Astrocyte (in vitro differentiated cells and primary cell): ENCODE measurements at regions not wholly inside any gene's neighbourhood (a gene's known extent, or its start where the extent isn't known, plus 50 kb on each side); places are given as distances from the start of the nearest gene placed in this dataset.

ENCODE experiments used
- DNase-seq: peaks from one replicate; pipeline ENCODE4 v3.0.0-alpha.2; 2010; ENCODE audit warnings: low read depth
- FAIRE-seq: peaks from 2 replicates; lab custom pipeline; 2011; peaks lifted over from hg19 to GRCh38; lab: Jason Lieb, UNC
- H2AFZ ChIP-seq: 2 replicates; pipeline ENCODE4 v1.6.0; 2012; ENCODE audit warnings: low read depth, low read length, inconsistent platforms
- H3K27ac ChIP-seq: 2 replicates; pipeline ENCODE4 v1.5.1; 2011; ENCODE audit warnings: low read depth, low read length, inconsistent platforms
- H3K27me3 ChIP-seq: 2 replicates; pipeline ENCODE4 v1.6.0; 2011; ENCODE audit warnings: low read length, inconsistent platforms; ENCODE audit not compliant: insufficient read depth
- H3K36me3 ChIP-seq: 2 replicates; pipeline ENCODE4 v1.5.1; 2011; ENCODE audit warnings: low read length, inconsistent platforms; ENCODE audit not compliant: insufficient read depth
- H3K4me1 ChIP-seq: 2 replicates; pipeline ENCODE4 v1.5.1; 2011; ENCODE audit warnings: low read length, inconsistent platforms; ENCODE audit not compliant: insufficient read depth
- H3K4me2 ChIP-seq: 2 replicates; pipeline ENCODE4 v1.6.0; 2012; ENCODE audit warnings: low read length, inconsistent platforms
- H3K4me3 ChIP-seq: 2 replicates; pipeline ENCODE4 v1.5.1; 2011; ENCODE audit warnings: low read depth, mild to moderate bottlenecking, low read length, inconsistent platforms; ENCODE audit not compliant: insufficient read depth
- H3K79me2 ChIP-seq: 2 replicates; pipeline ENCODE4 v1.6.0; 2012; ENCODE audit warnings: mild to moderate bottlenecking, low read length, inconsistent platforms; ENCODE audit not compliant: insufficient read depth
- H3K9ac ChIP-seq: 2 replicates; pipeline ENCODE4 v1.6.0; 2012; ENCODE audit warnings: mild to moderate bottlenecking, low read length, inconsistent platforms
- H3K9me3 ChIP-seq: 2 replicates; pipeline ENCODE4 v1.5.1; 2012; ENCODE audit warnings: low read depth, mild to moderate bottlenecking, low read length, inconsistent platforms; ENCODE audit not compliant: insufficient read depth
- H4K20me1 ChIP-seq: 2 replicates; pipeline ENCODE4 v1.6.0; 2012; ENCODE audit warnings: low read length, inconsistent platforms; ENCODE audit not compliant: insufficient read depth
- H3K27ac Mint-ChIP-seq: one replicate; pipeline ENCODE4 v1.8.0; 2021; ENCODE audit warnings: mild to moderate bottlenecking, mixed read lengths; ENCODE audit not compliant: unreplicated experiment
- H3K27me3 Mint-ChIP-seq: one replicate; pipeline ENCODE4 v1.8.0; 2021; ENCODE audit warnings: low read depth, mixed read lengths; ENCODE audit not compliant: unreplicated experiment
- H3K36me3 Mint-ChIP-seq: one replicate; pipeline ENCODE4 v1.8.0; 2021; ENCODE audit warnings: low read depth, mixed read lengths; ENCODE audit not compliant: unreplicated experiment
- H3K4me1 Mint-ChIP-seq: one replicate; pipeline ENCODE4 v1.8.0; 2021; ENCODE audit warnings: low read depth, mixed read lengths; ENCODE audit not compliant: unreplicated experiment
- H3K4me3 Mint-ChIP-seq: one replicate; pipeline ENCODE4 v1.8.0; 2021; ENCODE audit warnings: mild to moderate bottlenecking, moderate library complexity, mixed read lengths; ENCODE audit not compliant: unreplicated experiment
- H3K9me3 Mint-ChIP-seq: one replicate; pipeline ENCODE4 v1.8.0; 2021; ENCODE audit warnings: mild to moderate bottlenecking, mixed read lengths; ENCODE audit not compliant: unreplicated experiment
- EZH2 ChIP-seq: IDR thresholded peaks from 2 replicates; pipeline ENCODE4 v1.6.1; 2012; ENCODE audit warnings: mild to moderate bottlenecking, low read length, inconsistent platforms; ENCODE audit not compliant: insufficient read depth
- TF ChIP-seq, protein P1 (sequence below): IDR thresholded peaks from 2 replicates; pipeline ENCODE4 v1.5.1; 2011; ENCODE audit warnings: low read depth, mild to moderate bottlenecking, inconsistent platforms, low read length, moderate library complexity; ENCODE audit not compliant: insufficient read depth

DNA sequence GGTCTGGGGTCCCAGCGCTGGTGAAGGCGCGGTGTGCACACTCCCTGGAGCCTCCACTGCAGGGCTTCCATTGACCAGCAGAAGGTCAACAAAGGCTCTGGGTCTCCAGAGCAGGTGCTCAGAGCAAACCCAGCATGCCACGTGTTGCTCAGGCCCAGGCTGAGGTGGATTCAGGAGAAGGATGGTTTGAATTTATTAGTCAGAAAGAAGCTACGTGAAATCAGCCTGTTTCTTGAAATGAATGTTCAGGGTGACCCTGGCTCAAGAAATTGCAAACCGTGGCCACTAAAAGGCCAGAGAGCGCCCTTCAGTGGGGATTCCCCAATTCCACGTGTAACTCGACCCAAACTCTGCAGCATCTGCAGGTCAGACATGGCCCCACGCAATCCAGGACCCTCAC, 82.7 kb upstream of the PFKP start:
- H3K4me3 Mint-ChIP-seq: no peak overlapping the region
- Histone ChIP-seq H3K36me3 (no peaks in the 10 kb centered on the region), H3K9ac (no peak overlapping the region), H3K79me2 (no peaks in the 10 kb centered on the region), H3K4me2 (no peak overlapping the region), H3K4me3 (no peak overlapping the region), H3K27ac (no peak overlapping the region), H3K9me3 (no peaks in the 10 kb centered on the region), H2AFZ (no peak overlapping the region), H4K20me1 (no peaks in the 10 kb centered on the region), H3K27me3 (no peaks in the 10 kb centered on the region), H3K4me1 (peaks cover 29% of the 10 kb centered on the region)
- H3K36me3 Mint-ChIP-seq: no peaks in the 10 kb centered on the region
- no peak for DNase-seq
- H3K27ac Mint-ChIP-seq: peak overlapping the region; percentile 72
- H3K4me1 Mint-ChIP-seq: peaks cover 28% of the 10 kb centered on the region
- H3K9me3 Mint-ChIP-seq: peaks cover 4% of the 10 kb centered on the region
- no peak for FAIRE-seq
- peaks cover 5% of the 10 kb centered on the region for H3K27me3 Mint-ChIP-seq
- TF ChIP-seq EZH2: no peak
- TF ChIP-seq, protein P1, sequence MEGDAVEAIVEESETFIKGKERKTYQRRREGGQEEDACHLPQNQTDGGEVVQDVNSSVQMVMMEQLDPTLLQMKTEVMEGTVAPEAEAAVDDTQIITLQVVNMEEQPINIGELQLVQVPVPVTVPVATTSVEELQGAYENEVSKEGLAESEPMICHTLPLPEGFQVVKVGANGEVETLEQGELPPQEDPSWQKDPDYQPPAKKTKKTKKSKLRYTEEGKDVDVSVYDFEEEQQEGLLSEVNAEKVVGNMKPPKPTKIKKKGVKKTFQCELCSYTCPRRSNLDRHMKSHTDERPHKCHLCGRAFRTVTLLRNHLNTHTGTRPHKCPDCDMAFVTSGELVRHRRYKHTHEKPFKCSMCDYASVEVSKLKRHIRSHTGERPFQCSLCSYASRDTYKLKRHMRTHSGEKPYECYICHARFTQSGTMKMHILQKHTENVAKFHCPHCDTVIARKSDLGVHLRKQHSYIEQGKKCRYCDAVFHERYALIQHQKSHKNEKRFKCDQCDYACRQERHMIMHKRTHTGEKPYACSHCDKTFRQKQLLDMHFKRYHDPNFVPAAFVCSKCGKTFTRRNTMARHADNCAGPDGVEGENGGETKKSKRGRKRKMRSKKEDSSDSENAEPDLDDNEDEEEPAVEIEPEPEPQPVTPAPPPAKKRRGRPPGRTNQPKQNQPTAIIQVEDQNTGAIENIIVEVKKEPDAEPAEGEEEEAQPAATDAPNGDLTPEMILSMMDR: no peak

DNA sequence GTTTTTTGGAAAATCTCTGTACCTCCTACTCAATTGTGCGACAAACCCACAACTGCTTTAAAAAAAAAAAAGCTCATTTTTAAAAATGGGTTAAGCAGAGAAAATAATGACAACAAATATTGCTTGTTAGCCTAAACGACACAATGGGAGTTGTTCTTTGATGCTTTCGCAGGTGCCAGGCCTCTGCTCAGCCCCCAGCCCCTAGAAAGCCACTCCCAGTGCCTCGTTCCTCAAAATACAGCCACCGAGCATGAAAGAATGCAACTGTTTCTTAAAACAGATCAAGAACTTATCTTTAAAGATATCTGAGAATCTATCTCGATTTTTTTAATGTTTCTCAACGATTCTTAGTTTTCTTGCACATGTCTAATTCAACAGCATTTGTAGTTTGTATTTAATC, 85.2 kb upstream of the PFKP start:
- Histone ChIP-seq H2AFZ (no peak overlapping the region), H3K36me3 (no peaks in the 10 kb centered on the region), H3K4me3 (peak overlapping the region; percentile 52), H3K9me3 (no peaks in the 10 kb centered on the region), H3K4me2 (peak overlapping the region; percentile 90), H3K27ac (peak overlapping the region; percentile 98), H3K79me2 (no peaks in the 10 kb centered on the region), H4K20me1 (no peaks in the 10 kb centered on the region), H3K9ac (peak overlapping the region; percentile 87), H3K27me3 (no peaks in the 10 kb centered on the region), H3K4me1 (peaks cover 37% of the 10 kb centered on the region)
- no peaks in the 10 kb centered on the region for H3K27me3 Mint-ChIP-seq
- peak overlapping the region; percentile 97 for H3K27ac Mint-ChIP-seq
- H3K4me3 Mint-ChIP-seq: peak overlapping the region; percentile 22
- TF ChIP-seq, protein P1: no peak
- no peak for TF ChIP-seq EZH2
- peaks cover 36% of the 10 kb centered on the region for H3K4me1 Mint-ChIP-seq
- DNase-seq (no peak), FAIRE-seq (peak; percentile 67)
- no peaks in the 10 kb centered on the region for H3K36me3 Mint-ChIP-seq
- H3K9me3 Mint-ChIP-seq: no peaks in the 10 kb centered on the region

DNA sequence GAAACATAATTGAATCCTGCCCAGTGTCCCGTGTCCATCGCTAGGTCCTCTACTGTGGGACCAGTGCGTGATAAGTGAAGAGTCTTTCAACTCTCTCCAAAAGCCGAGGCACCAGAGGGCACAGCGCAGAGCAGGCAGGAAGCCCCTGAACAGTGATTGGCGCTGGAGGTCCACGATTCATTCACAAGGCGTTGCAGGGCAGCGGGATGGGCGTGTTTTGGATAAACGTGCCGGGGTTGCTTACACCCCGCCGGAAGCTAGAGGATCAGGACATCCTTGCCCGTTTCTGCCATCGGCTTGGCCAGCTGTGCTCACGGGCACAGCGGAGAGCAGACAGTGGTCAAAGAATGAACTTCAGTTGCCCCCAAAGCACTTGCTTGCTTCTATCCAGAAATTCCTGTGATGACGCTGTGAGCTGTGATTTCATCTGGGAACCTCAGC, 86.0 kb upstream of the PFKP start:
- Histone ChIP-seq H3K79me2 (no peaks in the 10 kb centered on the region), H3K9me3 (no peaks in the 10 kb centered on the region), H3K27me3 (no peaks in the 10 kb centered on the region), H3K4me1 (peaks cover 37% of the 10 kb centered on the region), H4K20me1 (no peaks in the 10 kb centered on the region), H3K27ac (peak overlapping the region; percentile 98), H3K36me3 (no peaks in the 10 kb centered on the region), H3K4me3 (peak overlapping the region; percentile 52), H3K4me2 (peak overlapping the region; percentile 90), H3K9ac (peak overlapping the region; percentile 87), H2AFZ (peak overlapping the region; percentile 75)
- Mint-ChIP-seq H3K4me1 (peaks cover 36% of the 10 kb centered on the region), H3K36me3 (no peaks in the 10 kb centered on the region), H3K4me3 (peak overlapping the region; percentile 54), H3K27me3 (no peaks in the 10 kb centered on the region), H3K9me3 (no peaks in the 10 kb centered on the region), H3K27ac (peak overlapping the region; percentile 97)
- FAIRE-seq (no peak), DNase-seq (peak; percentile 69)
- no peak for TF ChIP-seq EZH2
- TF ChIP-seq, protein P1: peak; percentile 2
